K562 (cell line): ENCODE measurements at regions not wholly inside any gene's neighbourhood (a gene's known extent, or its start where the extent isn't known, plus 50 kb on each side); places are given as distances from the start of the nearest gene placed in this dataset.

ENCODE experiments used
- ATAC-seq: fragments of 200-7000 bp; cut with Tn5 transposase; 3 replicates; pipeline ENCODE4 v1.9.1; 2020; ENCODE audit warnings: moderate library complexity
- BruUV-seq: library from RNA; stranded (reverse); fragments of 400-500 nt; replicated peaks from 2 replicates; lab custom pipeline; 2021; lab: Mats Ljungman, UMichigan
- CTCF ChIA-PET: fragments of 300-600 bp; formaldehyde crosslinking; extraction: SDS; loops from one replicate; lab custom pipeline; 2021; ENCODE audit warnings: low intra/inter-chr PET ratio; lab: Yijun Ruan, JAX
- POLR2A ChIA-PET: fragments of 300-600, 350-650 bp; sonication (Branson Sonifier 250); formaldehyde crosslinking; extraction: SDS; loops from one replicate; lab custom pipeline; 2021; ENCODE audit warnings: antibody characterized with exemption, inconsistent platforms; lab: Yijun Ruan, JAX
- DNase-seq, 4 experiments: peaks; one replicate each; pipeline versions ENCODE4 v3.0.0 to v3.0.0-alpha.2; 2011 to 2018; ENCODE audit warnings: low spot score in 3 of 4, mixed read lengths in 3 of 4; ENCODE audit errors: extremely low read depth in 1 of 4
- FAIRE-seq: peaks from 2 replicates; lab custom pipeline; 2011; peaks lifted over from hg19 to GRCh38; lab: Jason Lieb, UNC
- H2AFZ ChIP-seq: 2 replicates; pipeline ENCODE4 v1.6.0; 2011; ENCODE audit warnings: low read depth, low read length, control low read depth, inconsistent platforms
- H3K27ac ChIP-seq: fragments of 200-600 bp; 3 replicates; pipeline ENCODE4 v1.8.0; 2011; ENCODE audit warnings: low read depth, mild to moderate bottlenecking, control low read depth, inconsistent platforms, low read length, moderate library complexity, mixed read lengths; ENCODE audit errors: extremely low read depth
- H3K27me3 ChIP-seq, 2 experiments: fragments of 300-600 bp in 1 of 2; 2 replicates in 1 of 2; 3 replicates in 1 of 2; pipeline versions ENCODE4 v1.6.0 to v1.8.0; 2011; ENCODE audit warnings: inconsistent platforms in 2 of 2, low read length in 2 of 2, mild to moderate bottlenecking in 1 of 2, mixed read lengths in 1 of 2, moderate library complexity in 1 of 2; ENCODE audit not compliant: control insufficient read depth in 2 of 2, insufficient read depth in 2 of 2
- H3K36me3 ChIP-seq: fragments of 300-600 bp; 3 replicates; pipeline ENCODE4 v1.8.0; 2011; ENCODE audit warnings: mild to moderate bottlenecking, low read length, inconsistent platforms; ENCODE audit not compliant: control insufficient read depth, insufficient read depth
- H3K4me1 ChIP-seq, 2 experiments: fragments of 200-600 bp in 1 of 2; replicated peaks in 1 of 2; 2 replicates in 1 of 2; 3 replicates in 1 of 2; pipeline versions ENCODE4 v1.5.1 to v1.8.0; 2011; ENCODE audit warnings: inconsistent platforms in 2 of 2, low read length in 2 of 2, mild to moderate bottlenecking in 1 of 2, mixed read lengths in 1 of 2, moderate library complexity in 1 of 2; ENCODE audit not compliant: control insufficient read depth in 2 of 2, insufficient read depth in 2 of 2
- H3K4me2 ChIP-seq: 2 replicates; pipeline ENCODE4 v1.6.1; 2011; ENCODE audit warnings: low read length, control low read depth, inconsistent platforms, mixed read lengths; ENCODE audit not compliant: insufficient read depth
- H3K4me3 ChIP-seq: fragments of 200-600 bp; sonication (generic), shearing (Covaris generic); 2 replicates; pipeline ENCODE4 v1.5.1; 2016; ENCODE audit warnings: control low read depth, inconsistent platforms
- H3K79me2 ChIP-seq: fragments of 200-600 bp; 3 replicates; pipeline ENCODE4 v1.8.0; 2011; ENCODE audit warnings: low read length, inconsistent platforms; ENCODE audit not compliant: control insufficient read depth, insufficient read depth
- H3K9ac ChIP-seq, 2 experiments: 2 replicates each; pipeline versions ENCODE4 v1.6.0 to v1.6.1; 2011; ENCODE audit warnings: low read depth in 2 of 2, low read length in 2 of 2, control low read depth in 1 of 2, inconsistent platforms in 1 of 2, mild to moderate bottlenecking in 1 of 2, mixed read lengths in 1 of 2; ENCODE audit not compliant: insufficient read depth in 1 of 2
- H3K9me1 ChIP-seq: one replicate; pipeline ENCODE4 v1.6.0; 2011; ENCODE audit warnings: inconsistent platforms, mild to moderate bottlenecking, low read length, moderate library complexity; ENCODE audit not compliant: control insufficient read depth, insufficient read depth
- H3K9me3 ChIP-seq: replicated peaks from 2 replicates; pipeline ENCODE4 v1.5.1; 2011; ENCODE audit warnings: low read depth, low read length, inconsistent platforms; ENCODE audit not compliant: control insufficient read depth, insufficient read depth
- H4K20me1 ChIP-seq: replicated peaks from 2 replicates; pipeline ENCODE4 v1.6.1; 2011; ENCODE audit warnings: low read length, inconsistent platforms, mixed read lengths; ENCODE audit not compliant: control insufficient read depth, insufficient read depth
- JUND ChIP-seq, 2 experiments: IDR thresholded peaks; 2 replicates in 1 of 2; 3 replicates in 1 of 2; pipeline ENCODE4 v1.6.1; 2011; ENCODE audit warnings: borderline replicate concordance in 2 of 2, low read depth in 2 of 2, low read length in 2 of 2, improper control_type of control experiment in 1 of 2, missing biosample characterization in 1 of 2, missing genetic modification characterization in 1 of 2, missing genetic modification reagents in 1 of 2
- KDM2B ChIP-seq: fragments of 250-450 bp; sonication (Bioruptor Pico); IDR thresholded peaks from 2 replicates; pipeline ENCODE4 v1.8.0; 2021; ENCODE audit warnings: mild to moderate bottlenecking, moderate library complexity
- RB1 ChIP-seq: fragments of 450-650 bp; IDR thresholded peaks from 2 replicates; pipeline ENCODE4 v1.6.1; 2017; ENCODE audit warnings: low read depth, mild to moderate bottlenecking
- RREB1 ChIP-seq: fragments of 250-450 bp; sonication (Bioruptor Pico); IDR thresholded peaks from 2 replicates; pipeline ENCODE4 v1.4.0; 2020
- SREBF1 ChIP-seq: fragments of 150-350 bp; IDR thresholded peaks from 2 replicates; pipeline ENCODE4 v1.6.1; 2014; ENCODE audit warnings: antibody characterized with exemption, low read depth, low read length, borderline replicate concordance
- ZNF707 ChIP-seq: fragments of 250-450 bp; sonication (Bioruptor Pico); conservative IDR thresholded peaks from 2 replicates; pipeline ENCODE4 v1.8.0; 2022; ENCODE audit warnings: inconsistent platforms, mild to moderate bottlenecking, moderate library complexity
- WGBS: fragments of 100-300 bp; shearing (Covaris generic); methylation state at CpG from one replicate; pipeline ENCODE4 v1.1.6; 2016; ENCODE audit warnings: low coverage, mixed read lengths; ENCODE audit not compliant: insufficient coverage; ENCODE audit errors: missing lambda C conversion rate; 5-methylcytosine and 5-hydroxymethylcytosine counted together
- in situ Hi-C: fragments of 300-500 bp; cut with MboI; formaldehyde crosslinking; loops from 4 replicates; pipeline ENCODE4 v1.15.0; 2018; ENCODE audit warnings: inconsistent platforms, mixed read lengths
- intact Hi-C: fragments of 100-400 bp; cut with micrococcal nuclease; formaldehyde crosslinking; loops from 2 replicates; pipeline ENCODE4 v1.14.2; 2022

GRCh38 chr4:14265651-14266050, 638.1 kb upstream of the BOD1L1 start:
- Histone ChIP-seq H3K79me2 (no peaks in the 10 kb centered on the region), H3K4me1 (no peaks in the 10 kb centered on the region), H4K20me1 (no peaks in the 10 kb centered on the region), H3K36me3 (no peaks in the 10 kb centered on the region), H3K9me1 (no peaks in the 10 kb centered on the region), H3K9me3 (no peaks in the 10 kb centered on the region), H3K27ac (no peak overlapping the region)
- in situ Hi-C loops = no loop called here
- POLR2A ChIA-PET = no interaction called here
- CTCF ChIA-PET = no interaction called here
- ATAC-seq = no peak
- TF ChIP-seq SREBF1 = no peak
- TF ChIP-seq RB1 = no peak
- no peak for TF ChIP-seq JUND (IDR thresholded peaks at IDR 0.05; ENCODE audit: borderline replicate concordance, low read depth, low read length)
- TF ChIP-seq JUND (tag; IDR thresholded peaks at IDR 0.05; ENCODE audit: borderline replicate concordance, low read depth, low read length) = no peak
- no peak for TF ChIP-seq KDM2B (CRISPR knock-in tag)
- no peak for TF ChIP-seq ZNF707 (CRISPR knock-in tag)
- TF ChIP-seq RREB1 (CRISPR knock-in tag) = no peak
- TF ChIP-seq, all 486 proteins: peak for 0
- Histone ChIP-seq H3K4me2 (no peak overlapping the region), H2AFZ (no peak overlapping the region), H3K27me3 (no peaks in the 10 kb centered on the region), H3K9ac (no peak overlapping the region), H3K4me3 (no peak overlapping the region)
- no peak for DNase-seq
- BruUV-seq = no TSS peak
- intact Hi-C loops = no loop called here
- FAIRE-seq = no peak
- WGBS = 2% methylated on average over 5 of the region's 5 CpGs
